ENCODE measurements at regions not wholly inside any gene's neighbourhood (a gene's known extent, or its start where the extent isn't known, plus 50 kb on each side); places are given as distances from the start of the nearest gene placed in this dataset.
"Not testable (repeated sequence)": the region's sequence is repeated elsewhere in the genome, so short reads cannot be mapped to it uniquely, and the experiment has no call there.

DNA sequence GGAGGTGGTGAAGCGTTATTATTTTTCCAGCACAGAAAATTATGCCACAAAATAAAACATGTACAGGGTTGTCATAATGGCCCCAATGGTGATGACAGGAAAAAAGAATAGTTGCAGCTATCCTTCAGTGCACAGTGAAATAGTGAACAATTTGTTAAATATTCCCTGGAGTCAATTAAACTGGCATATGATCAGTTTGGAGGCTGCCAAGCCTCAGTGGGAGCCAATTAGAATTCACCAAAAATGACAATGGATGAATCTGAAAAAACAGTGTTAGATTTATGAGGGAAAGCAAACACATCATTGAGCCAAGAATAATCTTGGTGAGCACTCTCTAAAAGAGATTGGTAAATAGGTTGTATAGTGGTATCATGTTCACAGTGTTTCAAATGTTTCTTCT lies 146.3 kb downstream of the OTUD1 start:
- WGBS (ENCODE audit: insufficient coverage, low lambda C conversion rate) = 43% methylated on average over 1 of the region's 1 CpG
- no peaks in the 10 kb centered on the region for H3K27me3 ChIP-seq (ENCODE audit: control insufficient read depth, insufficient read depth, low read length)
- H3K36me3 ChIP-seq (ENCODE audit: control insufficient read depth, insufficient read depth, low read length) = no peaks in the 10 kb centered on the region

GRCh38 chr10:23585666-23586065 lies 146.8 kb downstream of the OTUD1 start:
- WGBS (ENCODE audit: insufficient coverage, low lambda C conversion rate) = no CpG with 5 or more reads among the region's 2 CpGs
- no peaks in the 10 kb centered on the region for H3K27me3 ChIP-seq (ENCODE audit: control insufficient read depth, insufficient read depth, low read length)
- no peak overlapping the region for H3K27ac ChIP-seq (ENCODE audit: low read length)
- no peaks in the 10 kb centered on the region for H3K4me1 ChIP-seq (ENCODE audit: control insufficient read depth, insufficient read depth, low read length)
- H3K36me3 ChIP-seq (ENCODE audit: control insufficient read depth, insufficient read depth, low read length) = no peaks in the 10 kb centered on the region
- H3K4me3 ChIP-seq (ENCODE audit: low read length) = no peak overlapping the region
- H3K9me3 ChIP-seq (ENCODE audit: control insufficient read depth, low read depth, low read length) = no peaks in the 10 kb centered on the region
- no peak for DNase-seq

More for the DNA sequence above, 146.3 kb downstream of the OTUD1 start:
- Histone ChIP-seq H3K9me3 (ENCODE audit: control insufficient read depth, low read depth, low read length) (no peaks in the 10 kb centered on the region), H3K27ac (ENCODE audit: low read length) (no peak overlapping the region), H3K4me1 (ENCODE audit: control insufficient read depth, insufficient read depth, low read length) (no peaks in the 10 kb centered on the region), H3K4me3 (ENCODE audit: low read length) (no peak overlapping the region)
- DNase-seq = no peak

DNA sequence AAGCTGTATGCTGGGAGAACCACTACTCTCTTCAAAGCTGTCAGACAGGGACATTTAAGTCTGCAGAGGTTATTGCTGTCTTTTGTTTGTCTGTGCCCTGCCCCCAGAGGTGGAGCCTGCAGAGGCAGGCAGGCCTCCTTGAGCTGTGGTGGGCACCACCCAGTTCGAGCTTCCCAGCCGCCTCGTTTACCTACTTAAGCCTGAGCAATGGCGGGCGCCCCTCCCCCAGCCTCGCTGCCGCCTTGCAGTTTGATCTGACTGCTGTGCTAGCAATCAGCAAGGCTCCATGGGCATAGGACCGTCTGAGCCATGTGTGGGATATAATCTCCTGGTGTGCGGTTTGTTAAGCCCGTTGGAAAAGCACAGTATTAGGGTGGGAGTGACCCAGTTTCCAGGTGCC lies 156.4 kb downstream of the OTUD1 start:
- not testable (repeated sequence) for H3K36me3 ChIP-seq (ENCODE audit: control insufficient read depth, insufficient read depth, low read length); H3K9me3 ChIP-seq (ENCODE audit: control insufficient read depth, low read depth, low read length); H3K27me3 ChIP-seq (ENCODE audit: control insufficient read depth, insufficient read depth, low read length); H3K4me3 ChIP-seq (ENCODE audit: low read length); H3K4me1 ChIP-seq (ENCODE audit: control insufficient read depth, insufficient read depth, low read length); DNase-seq; H3K27ac ChIP-seq (ENCODE audit: low read length)
- WGBS (ENCODE audit: insufficient coverage, low lambda C conversion rate) = no CpG with 5 or more reads among the region's 10 CpGs

DNA sequence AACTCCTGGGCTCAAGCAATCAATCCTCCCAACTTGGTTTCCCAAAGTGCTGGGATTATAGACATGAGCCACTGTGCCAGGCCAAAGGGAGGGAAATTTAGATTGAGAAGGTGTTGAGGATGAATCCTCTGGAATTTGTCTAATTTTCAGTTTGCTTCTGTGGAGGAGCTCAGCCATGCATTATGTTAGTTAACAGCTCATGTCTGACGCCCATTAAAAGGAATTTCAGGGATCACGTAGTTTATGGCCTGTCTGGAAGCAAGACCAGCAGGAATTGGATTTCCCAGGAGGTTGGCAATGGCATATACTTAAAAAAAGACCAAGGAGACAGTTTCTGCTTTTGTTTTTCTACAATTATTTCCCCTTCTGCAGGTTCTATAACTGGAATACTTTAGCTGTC lies 165.7 kb downstream of the OTUD1 start:
- Histone ChIP-seq H3K4me3 (ENCODE audit: low read length) (no peak overlapping the region), H3K27me3 (ENCODE audit: control insufficient read depth, insufficient read depth, low read length) (no peaks in the 10 kb centered on the region), H3K27ac (ENCODE audit: low read length) (no peak overlapping the region), H3K9me3 (ENCODE audit: control insufficient read depth, low read depth, low read length) (no peaks in the 10 kb centered on the region), H3K4me1 (ENCODE audit: control insufficient read depth, insufficient read depth, low read length) (no peaks in the 10 kb centered on the region), H3K36me3 (ENCODE audit: control insufficient read depth, insufficient read depth, low read length) (no peaks in the 10 kb centered on the region)
- 46% methylated on average over 2 of the region's 2 CpGs for WGBS (ENCODE audit: insufficient coverage, low lambda C conversion rate)
- DNase-seq = no peak

- Histone ChIP-seq H3K4me3 (ENCODE audit: low read length) (no peak overlapping the region), H3K4me1 (ENCODE audit: control insufficient read depth, insufficient read depth, low read length) (no peaks in the 10 kb centered on the region), H3K27me3 (ENCODE audit: control insufficient read depth, insufficient read depth, low read length) (no peaks in the 10 kb centered on the region), H3K27ac (ENCODE audit: low read length) (no peak overlapping the region), H3K36me3 (ENCODE audit: control insufficient read depth, insufficient read depth, low read length) (no peaks in the 10 kb centered on the region), H3K9me3 (ENCODE audit: control insufficient read depth, low read depth, low read length) (no peaks in the 10 kb centered on the region)
- DNase-seq = no peak
- WGBS (ENCODE audit: insufficient coverage, low lambda C conversion rate) = 43% methylated on average over 1 of the region's 7 CpGs
Observed at GRCh38 chr10:23606456-23606855, 167.6 kb downstream of the OTUD1 start.

DNA sequence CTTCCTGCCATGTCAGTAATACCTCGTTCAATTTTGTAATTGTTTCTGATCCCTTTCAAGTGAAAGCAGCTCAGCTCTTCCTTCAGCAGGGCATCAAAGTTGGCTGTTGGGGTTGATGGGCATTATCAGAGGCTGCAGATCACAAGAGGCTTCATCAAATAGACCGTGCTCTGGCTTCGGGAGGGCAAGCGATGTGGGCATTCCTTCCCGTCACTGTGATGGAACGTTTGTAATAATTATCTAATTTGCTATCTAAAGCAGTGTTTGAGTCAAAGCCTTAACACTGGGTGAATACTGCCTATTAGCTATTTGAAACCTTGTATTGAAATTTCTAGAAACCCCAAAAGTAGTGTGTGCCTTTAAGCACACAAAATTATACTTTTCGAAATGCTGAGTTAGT lies 170.1 kb downstream of the OTUD1 start:
- Histone ChIP-seq H3K27me3 (ENCODE audit: control insufficient read depth, insufficient read depth, low read length) (no peaks in the 10 kb centered on the region), H3K9me3 (ENCODE audit: control insufficient read depth, low read depth, low read length) (no peaks in the 10 kb centered on the region), H3K4me3 (ENCODE audit: low read length) (no peak overlapping the region), H3K27ac (ENCODE audit: low read length) (no peak overlapping the region), H3K36me3 (ENCODE audit: control insufficient read depth, insufficient read depth, low read length) (no peaks in the 10 kb centered on the region), H3K4me1 (ENCODE audit: control insufficient read depth, insufficient read depth, low read length) (no peaks in the 10 kb centered on the region)
- no CpG with 5 or more reads among the region's 7 CpGs for WGBS (ENCODE audit: insufficient coverage, low lambda C conversion rate)
- DNase-seq = no peak

- Histone ChIP-seq H3K36me3 (ENCODE audit: control insufficient read depth, insufficient read depth, low read length) (no peaks in the 10 kb centered on the region), H3K4me3 (ENCODE audit: low read length) (no peak overlapping the region), H3K4me1 (ENCODE audit: control insufficient read depth, insufficient read depth, low read length) (no peaks in the 10 kb centered on the region), H3K9me3 (ENCODE audit: control insufficient read depth, low read depth, low read length) (no peaks in the 10 kb centered on the region), H3K27ac (ENCODE audit: low read length) (no peak overlapping the region), H3K27me3 (ENCODE audit: control insufficient read depth, insufficient read depth, low read length) (no peaks in the 10 kb centered on the region)
- DNase-seq = peak in 1 of 2 donors; percentile 9
- WGBS (ENCODE audit: insufficient coverage, low lambda C conversion rate) = 100% methylated on average over 1 of the region's 4 CpGs
Observed at GRCh38 chr10:23610626-23611307, 171.9 kb downstream of the OTUD1 start.

DNA sequence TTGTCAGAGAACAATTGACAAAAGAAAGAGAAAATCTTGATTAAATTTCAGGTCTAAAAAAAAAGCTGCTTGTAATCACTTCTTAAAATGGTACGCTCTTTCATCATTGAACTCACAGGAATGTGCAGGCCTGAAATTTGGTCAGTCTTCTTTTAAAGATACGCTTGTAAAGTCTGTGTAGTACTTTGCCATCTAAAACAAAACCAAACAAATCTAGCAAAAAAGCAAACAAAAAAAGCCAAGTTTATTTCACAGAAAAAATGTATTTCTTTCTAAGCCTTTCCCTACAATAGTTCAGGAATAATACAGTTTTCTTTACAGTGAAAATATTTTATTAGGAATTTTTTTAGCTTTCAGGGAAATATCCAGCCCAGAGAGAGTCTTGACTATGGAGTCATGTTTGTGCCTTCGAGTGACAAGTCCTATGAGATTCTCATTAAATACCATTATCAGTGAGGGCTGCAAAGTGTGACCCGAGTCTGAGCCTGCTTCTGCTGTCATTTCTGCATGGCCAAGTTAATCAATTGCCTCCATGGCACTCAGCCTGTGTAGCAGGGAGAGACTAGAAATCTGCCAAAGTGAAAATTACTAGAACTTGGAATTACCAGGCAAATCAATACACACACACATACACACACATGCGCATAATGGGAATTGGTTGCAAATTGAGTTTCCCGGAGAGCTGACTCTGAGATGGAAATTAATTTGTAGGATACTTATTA lies 172.6 kb downstream of the OTUD1 start:
- no peak overlapping the region for H3K27ac ChIP-seq (ENCODE audit: low read length)
- H3K27me3 ChIP-seq (ENCODE audit: control insufficient read depth, insufficient read depth, low read length) = no peaks in the 10 kb centered on the region
- WGBS (ENCODE audit: insufficient coverage, low lambda C conversion rate) = no CpG with 5 or more reads among the region's 6 CpGs
- no peaks in the 10 kb centered on the region for H3K4me1 ChIP-seq (ENCODE audit: control insufficient read depth, insufficient read depth, low read length)
- DNase-seq = no peak
- H3K36me3 ChIP-seq (ENCODE audit: control insufficient read depth, insufficient read depth, low read length) = no peaks in the 10 kb centered on the region
- no peaks in the 10 kb centered on the region for H3K9me3 ChIP-seq (ENCODE audit: control insufficient read depth, low read depth, low read length)
- H3K4me3 ChIP-seq (ENCODE audit: low read length) = no peak overlapping the region

- 100% methylated on average over 1 of the region's 2 CpGs for WGBS (ENCODE audit: insufficient coverage, low lambda C conversion rate)
- Histone ChIP-seq H3K9me3 (ENCODE audit: control insufficient read depth, low read depth, low read length) (no peaks in the 10 kb centered on the region), H3K36me3 (ENCODE audit: control insufficient read depth, insufficient read depth, low read length) (no peaks in the 10 kb centered on the region), H3K27me3 (ENCODE audit: control insufficient read depth, insufficient read depth, low read length) (no peaks in the 10 kb centered on the region), H3K4me3 (ENCODE audit: low read length) (no peak overlapping the region), H3K4me1 (ENCODE audit: control insufficient read depth, insufficient read depth, low read length) (no peaks in the 10 kb centered on the region), H3K27ac (ENCODE audit: low read length) (no peak overlapping the region)
- no peak for DNase-seq
Observed at GRCh38 chr10:23613900-23614299, 175.0 kb downstream of the OTUD1 start.

- H3K27me3 ChIP-seq (ENCODE audit: control insufficient read depth, insufficient read depth, low read length) = no peaks in the 10 kb centered on the region
- no peaks in the 10 kb centered on the region for H3K4me1 ChIP-seq (ENCODE audit: control insufficient read depth, insufficient read depth, low read length)
- no CpG with 5 or more reads among the region's 1 CpG for WGBS (ENCODE audit: insufficient coverage, low lambda C conversion rate)
- no peak overlapping the region for H3K27ac ChIP-seq (ENCODE audit: low read length)
- no peaks in the 10 kb centered on the region for H3K36me3 ChIP-seq (ENCODE audit: control insufficient read depth, insufficient read depth, low read length)
- H3K4me3 ChIP-seq (ENCODE audit: low read length) = no peak overlapping the region
- no peaks in the 10 kb centered on the region for H3K9me3 ChIP-seq (ENCODE audit: control insufficient read depth, low read depth, low read length)
- no peak for DNase-seq
Observed at GRCh38 chr10:23614483-23614882, 175.6 kb downstream of the OTUD1 start.

GRCh38 chr10:23630376-23630775 lies 191.5 kb downstream of the OTUD1 start:
- DNase-seq = no peak
- H3K4me3 ChIP-seq (ENCODE audit: low read length) = no peak overlapping the region
- no peaks in the 10 kb centered on the region for H3K4me1 ChIP-seq (ENCODE audit: control insufficient read depth, insufficient read depth, low read length)
- no peak overlapping the region for H3K27ac ChIP-seq (ENCODE audit: low read length)
- H3K27me3 ChIP-seq (ENCODE audit: control insufficient read depth, insufficient read depth, low read length) = no peaks in the 10 kb centered on the region
- no peaks in the 10 kb centered on the region for H3K9me3 ChIP-seq (ENCODE audit: control insufficient read depth, low read depth, low read length)
- H3K36me3 ChIP-seq (ENCODE audit: control insufficient read depth, insufficient read depth, low read length) = no peaks in the 10 kb centered on the region
